GM12878 (cell line): ENCODE measurements at regions not wholly inside any gene's neighbourhood (a gene's known extent, or its start where the extent isn't known, plus 50 kb on each side); places are given as distances from the start of the nearest gene placed in this dataset.

ENCODE experiments used
- ATAC-seq: fragments of 200-7000 bp; cut with Tn5 transposase; 3 replicates; pipeline ENCODE4 v1.9.1; 2020; ENCODE audit warnings: mild to moderate bottlenecking, moderate library complexity
- BruUV-seq: library from RNA; stranded (reverse); fragments of 400-500 nt; replicated peaks from 2 replicates; lab custom pipeline; 2021; lab: Mats Ljungman, UMichigan
- CTCF ChIA-PET: fragments of 300-600 bp; sonication (Branson Sonifier 250); formaldehyde crosslinking; extraction: SDS; loops from one replicate; lab custom pipeline; 2021; ENCODE audit warnings: inconsistent platforms; lab: Yijun Ruan, JAX
- POLR2A ChIA-PET: fragments of 350-600 bp; formaldehyde crosslinking; extraction: SDS; loops from one replicate; lab custom pipeline; 2021; ENCODE audit warnings: inconsistent platforms; lab: Charles Lee
- RAD21 ChIA-PET: fragments of 300-600 bp; sonication (Branson Sonifier 250); formaldehyde crosslinking; loops from one replicate; lab custom pipeline; 2023; ENCODE audit warnings: antibody characterized with exemption; ENCODE audit not compliant: unreplicated experiment; lab: Charles Lee
- SMC1A ChIA-PET: fragments of 300-600 bp; sonication (Branson Sonifier 250); formaldehyde crosslinking; loops from one replicate; lab custom pipeline; 2023; ENCODE audit not compliant: unreplicated experiment, uncharacterized antibody; lab: Charles Lee
- DNase-seq: peaks from one replicate; pipeline ENCODE4 v3.0.0-alpha.2; 2011; ENCODE audit warnings: low read depth, low spot score
- FAIRE-seq: peaks from 3 replicates; lab custom pipeline; 2011; peaks lifted over from hg19 to GRCh38; lab: Jason Lieb, UNC
- H2AFZ ChIP-seq: 2 replicates; pipeline ENCODE4 v1.6.0; 2011; ENCODE audit warnings: low read depth, low read length, control low read depth; ENCODE audit not compliant: control insufficient read depth
- H3K27ac ChIP-seq: 2 replicates; pipeline ENCODE4 v1.5.1; 2011; ENCODE audit warnings: control low read depth; ENCODE audit not compliant: control insufficient read depth, insufficient read depth
- H3K27me3 ChIP-seq, 2 experiments: replicated peaks in 1 of 2; 2 replicates each; pipeline versions ENCODE4 v1.6.0 to v1.6.1; 2011; ENCODE audit warnings: low read length in 1 of 2; ENCODE audit not compliant: control insufficient read depth in 2 of 2, insufficient read depth in 2 of 2
- H3K36me3 ChIP-seq, 2 experiments: 2 replicates each; pipeline ENCODE4 v1.5.1; 2011; ENCODE audit warnings: low read length in 1 of 2; ENCODE audit not compliant: control insufficient read depth in 2 of 2, insufficient read depth in 2 of 2
- H3K4me1 ChIP-seq: 2 replicates; pipeline ENCODE4 v1.6.1; 2011; ENCODE audit warnings: mild to moderate bottlenecking, low read length, moderate library complexity, mixed read lengths; ENCODE audit not compliant: control insufficient read depth, insufficient read depth
- H3K4me2 ChIP-seq: 2 replicates; pipeline ENCODE4 v1.6.0; 2011; ENCODE audit warnings: control low read depth; ENCODE audit not compliant: control insufficient read depth, insufficient read depth
- H3K4me3 ChIP-seq: fragments of 200-600 bp; sonication (generic); 2 replicates; pipeline ENCODE4 v1.5.1; 2016
- H3K79me2 ChIP-seq: 2 replicates; pipeline ENCODE4 v1.6.0; 2011; ENCODE audit warnings: low read length; ENCODE audit not compliant: control insufficient read depth, insufficient read depth
- H3K9ac ChIP-seq: 2 replicates; pipeline ENCODE4 v1.8.0; 2011; ENCODE audit warnings: low read length, control low read depth, mixed read lengths; ENCODE audit not compliant: control insufficient read depth, insufficient read depth
- H3K9me3 ChIP-seq: replicated peaks from 3 replicates; pipeline ENCODE4 v1.5.1; 2011; ENCODE audit warnings: mild to moderate bottlenecking, low read length; ENCODE audit not compliant: control insufficient read depth, insufficient read depth
- H4K20me1 ChIP-seq: 2 replicates; pipeline ENCODE4 v1.6.0; 2011; ENCODE audit not compliant: control insufficient read depth, insufficient read depth
- BHLHE40 ChIP-seq, 2 experiments: fragments of 450-650 bp in 1 of 2; IDR thresholded peaks; 2 replicates each; pipeline ENCODE4 v1.6.1; 2011 to 2017; ENCODE audit warnings: low read depth in 2 of 2, borderline replicate concordance in 1 of 2, improper control_type of control experiment in 1 of 2, low read length in 1 of 2, mild to moderate bottlenecking in 1 of 2
- IRF4 ChIP-seq: IDR thresholded peaks from 2 replicates; pipeline ENCODE4 v1.6.1; 2011; ENCODE audit warnings: low read depth, low read length
- MEF2B ChIP-seq: fragments of 450-650 bp; IDR thresholded peaks from 2 replicates; pipeline ENCODE4 v1.6.1; 2018; ENCODE audit warnings: mild to moderate bottlenecking, moderate library complexity; ENCODE audit not compliant: partially characterized antibody, poor library complexity, severe bottlenecking
- MXI1 ChIP-seq: fragments of 150-350 bp; IDR thresholded peaks from 2 replicates; pipeline ENCODE4 v1.6.1; 2011; ENCODE audit warnings: low read depth, mild to moderate bottlenecking, inconsistent platforms, low read length, improper control_type of control experiment
- NFYA ChIP-seq: IDR thresholded peaks from 2 replicates; pipeline ENCODE4 v1.6.1; 2011; ENCODE audit warnings: low read depth, mild to moderate bottlenecking, low read length, improper control_type of control experiment, borderline replicate concordance
- REST ChIP-seq: IDR thresholded peaks from 2 replicates; pipeline ENCODE4 v1.6.1; 2012; ENCODE audit warnings: mild to moderate bottlenecking, low read depth, low read length
- SMC3 ChIP-seq: IDR thresholded peaks from 2 replicates; pipeline ENCODE4 v1.6.1; 2011; ENCODE audit warnings: low read length, improper control_type of control experiment, borderline replicate concordance
- TAF1 ChIP-seq: IDR thresholded peaks from 2 replicates; pipeline ENCODE4 v1.6.1; 2011; ENCODE audit warnings: mild to moderate bottlenecking, low read depth, low read length, borderline replicate concordance
- TBL1XR1 ChIP-seq: IDR thresholded peaks from 2 replicates; pipeline ENCODE4 v1.6.1; 2012; ENCODE audit warnings: low read depth, low read length, improper control_type of control experiment
- WGBS: methylation state at CpG from one replicate; pipeline ENCODE4 v1.1.6; 2016; ENCODE audit warnings: low lambda C conversion rate; ENCODE audit not compliant: insufficient replicate concordance, insufficient coverage; ENCODE audit errors: missing lambda C conversion rate; 5-methylcytosine and 5-hydroxymethylcytosine counted together
- in situ Hi-C: fragments of 300-500 bp; cut with MboI; formaldehyde crosslinking; loops from 9 replicates; pipeline ENCODE4 v1.14.3; 2018; ENCODE audit warnings: mixed read lengths
- intact Hi-C: fragments of 100-400 bp; cut with micrococcal nuclease; formaldehyde crosslinking; loops from one replicate; pipeline ENCODE4 v1.14.2; 2022; ENCODE audit not compliant: unreplicated experiment

DNA sequence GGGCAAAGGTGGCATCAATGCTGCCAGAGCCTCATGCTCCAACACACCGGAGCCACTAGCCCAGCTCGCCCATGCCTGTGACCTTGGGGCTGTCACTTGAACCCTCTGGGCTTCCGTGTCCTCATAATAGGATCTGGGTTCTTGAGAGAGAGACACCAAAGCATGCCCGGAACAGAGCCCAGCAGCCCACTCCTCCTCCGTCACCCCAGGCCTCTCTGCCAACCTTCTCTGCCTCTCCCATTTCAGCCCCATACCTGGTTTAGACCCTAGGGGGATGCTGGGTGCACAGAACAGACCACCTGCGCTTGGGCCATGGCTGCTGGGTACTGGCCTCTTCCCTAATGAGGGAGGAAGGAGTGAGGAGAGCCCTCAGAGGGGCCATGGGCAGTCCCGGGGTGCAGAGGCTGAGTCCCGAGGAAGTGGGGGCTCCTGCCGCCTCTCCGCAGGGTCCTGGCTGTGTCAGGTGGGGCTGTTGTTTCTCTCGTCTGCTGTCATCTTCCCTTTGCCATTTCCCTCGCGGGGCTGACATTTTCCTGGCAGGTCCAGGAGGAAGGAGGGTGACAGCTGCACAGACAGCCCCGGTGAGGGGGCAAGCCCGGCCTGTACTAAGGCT lies 172.4 kb upstream of the RTL1 start:
- SMC1A ChIA-PET: no interaction called here
- Histone ChIP-seq H3K4me3 (no peak overlapping the region), H2AFZ (no peak overlapping the region), H3K4me2 (no peak overlapping the region), H3K36me3 (no peaks in the 10 kb centered on the region), H3K27me3 (no peaks in the 10 kb centered on the region), H3K27ac (no peak overlapping the region), H3K4me1 (no peaks in the 10 kb centered on the region), H3K79me2 (no peaks in the 10 kb centered on the region), H4K20me1 (no peaks in the 10 kb centered on the region), H3K9me3 (no peaks in the 10 kb centered on the region), H3K9ac (no peak overlapping the region)
- TF ChIP-seq MXI1 (no peak), IRF4 (no peak), REST (no peak), BHLHE40 (IDR thresholded peaks at IDR 0.05; ENCODE audit: borderline replicate concordance in 1 of 2, low read depth in 2 of 2, low read length in 1 of 2) (no peak), SMC3 (no peak), MEF2B (no peak), NFYA (no peak), TAF1 (no peak), TBL1XR1 (no peak)
- CTCF ChIA-PET: interaction anchor here (0.7 kb wide), 1 partner anchor 427 kb away, joined by 3 read pairs; no protein-coding TSS in a partner anchor
- DNase-seq: no peak
- no peak for FAIRE-seq
- intact Hi-C loops: no loop called here
- POLR2A ChIA-PET: no interaction called here
- no peak for ATAC-seq
- no TSS peak for BruUV-seq
- 33% methylated on average over 15 of the region's 15 CpGs for WGBS
- in situ Hi-C loops: no loop called here
- RAD21 ChIA-PET: no interaction called here
